ENCODE measurements at regions not wholly inside any gene's neighbourhood (a gene's known extent, or its start where the extent isn't known, plus 50 kb on each side); places are given as distances from the start of the nearest gene placed in this dataset.

DNA sequence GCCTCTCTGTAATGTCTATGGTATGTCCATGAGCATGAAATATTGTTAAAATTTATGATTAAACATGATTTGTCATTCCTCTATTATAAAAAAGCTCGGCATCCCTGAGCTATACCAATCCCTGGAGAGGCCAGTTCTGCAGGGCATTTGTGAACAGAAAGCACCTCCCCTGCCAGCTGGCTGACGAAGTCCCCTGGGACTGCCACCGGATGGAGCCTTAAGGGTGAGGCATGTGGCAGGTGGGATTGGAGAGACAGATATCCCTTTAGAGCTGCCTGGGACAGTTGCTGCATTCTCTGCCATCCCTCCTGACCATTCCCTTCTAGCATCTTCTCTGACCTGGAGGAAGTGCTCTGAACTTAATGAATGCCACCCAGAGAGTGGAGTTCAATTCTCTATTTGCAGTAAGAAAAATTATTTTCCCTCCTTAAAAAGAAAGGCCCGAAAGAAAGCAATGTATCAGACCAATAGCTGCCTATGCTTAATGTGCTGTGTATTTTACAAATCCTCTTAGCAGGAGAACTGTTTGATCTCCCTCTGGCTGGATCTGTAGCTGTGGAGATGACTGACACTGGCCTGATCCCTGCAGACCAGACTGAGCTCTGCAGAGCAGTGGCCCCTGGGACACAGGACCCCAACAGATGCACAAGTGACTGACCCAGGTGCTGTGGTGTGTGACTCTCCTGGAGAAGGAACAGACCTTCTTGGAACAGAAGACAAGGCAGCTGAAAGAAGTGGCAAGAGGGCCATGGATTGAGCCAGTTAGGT lies 219.0 kb upstream of the NAV2 start:
- TF ChIP-seq POLR2AphosphoS5 (IDR thresholded peaks at IDR 0.05; ENCODE audit: borderline replicate concordance, low read depth, low read length) (no peak), EZH2 (IDR thresholded peaks at IDR 0.05) (no peak)
